HG03378 (cell line): ENCODE measurements at regions not wholly inside any gene's neighbourhood (a gene's known extent, or its start where the extent isn't known, plus 50 kb on each side); places are given as distances from the start of the nearest gene placed in this dataset.

Experiments used
- ATAC-seq: cut with Tn5 transposase; IDR thresholded peaks from one replicate; pipeline ENCODE4 v1.9.1; 2021; ENCODE audit warnings: mild to moderate bottlenecking, moderate library complexity; ENCODE audit not compliant: unreplicated experiment

DNA sequence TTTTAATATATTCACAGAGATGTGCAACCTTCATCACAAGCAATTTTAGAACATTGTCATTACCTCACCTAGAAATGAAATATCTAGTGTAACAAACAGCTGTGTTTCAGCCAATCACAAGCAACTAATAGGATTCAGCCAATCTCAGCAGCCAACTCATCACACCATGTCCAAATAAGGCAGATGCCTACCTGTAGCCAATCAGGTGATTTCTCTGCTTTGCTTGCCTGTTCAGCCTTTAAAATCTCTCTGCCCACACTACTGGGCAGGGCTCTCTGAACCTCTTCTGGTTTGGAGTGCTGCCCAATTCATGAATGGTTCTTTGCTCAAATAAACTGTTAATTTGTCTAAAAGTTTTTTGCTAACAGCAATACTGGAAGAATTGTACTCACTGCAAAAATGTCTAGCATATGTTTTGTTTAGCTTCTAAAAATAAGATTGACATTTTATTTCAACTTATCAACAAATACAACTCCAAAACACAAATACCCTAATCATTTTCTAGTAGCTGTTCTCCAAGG is 52.4 kb upstream of the IGFBP7 start:
- ATAC-seq: no peak
